ENCODE measurements at regions not wholly inside any gene's neighbourhood (a gene's known extent, or its start where the extent isn't known, plus 50 kb on each side); places are given as distances from the start of the nearest gene placed in this dataset.

DNA sequence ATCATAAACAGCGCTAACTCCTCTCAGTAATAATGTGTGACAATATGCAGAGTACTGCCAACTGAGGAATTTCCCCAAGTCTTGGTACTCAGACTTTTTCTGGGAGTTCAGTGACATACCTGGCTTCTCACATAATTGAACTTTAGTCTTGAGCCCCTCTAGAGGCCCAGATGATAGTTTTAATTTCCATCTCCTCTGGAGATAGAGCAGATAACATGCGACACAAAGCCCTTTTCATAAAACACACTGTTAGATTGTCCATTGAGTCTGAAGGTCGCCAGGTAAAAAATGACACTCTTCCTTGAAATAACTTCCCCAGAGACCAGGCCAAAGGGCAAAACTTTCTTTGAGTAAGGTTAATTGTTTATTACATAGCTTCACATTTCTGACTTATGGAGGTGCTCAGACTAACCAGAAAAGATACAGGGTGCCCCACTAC, 476.0 kb downstream of the RASEF start:
- intact Hi-C loops (cut with micrococcal nuclease; ENCODE audit: unreplicated experiment), result no loop called here
- BruUV-seq (replicated peaks), result no TSS peak
- no peaks in the 10 kb centered on the region for H3K4me1 ChIP-seq (ENCODE audit: insufficient read depth, low read length, poor library complexity, severe bottlenecking)
- no peak for DNase-seq (ENCODE audit: low spot score)
- H3K27me3 ChIP-seq (replicated peaks; ENCODE audit: insufficient read depth, low read depth, low read length, poor library complexity), result no peaks in the 10 kb centered on the region
- ChIA-PET POLR2A (ENCODE audit: low non-redundant PET) (no interaction called here), CTCF (no interaction called here)
- no peaks in the 10 kb centered on the region for H3K36me3 ChIP-seq (ENCODE audit: insufficient read depth, low read length, poor library complexity, severe bottlenecking)
- H3K4me3 ChIP-seq (ENCODE audit: low read depth, low read length, poor library complexity, severe bottlenecking), result no peak overlapping the region
- TF ChIP-seq, protein P1, sequence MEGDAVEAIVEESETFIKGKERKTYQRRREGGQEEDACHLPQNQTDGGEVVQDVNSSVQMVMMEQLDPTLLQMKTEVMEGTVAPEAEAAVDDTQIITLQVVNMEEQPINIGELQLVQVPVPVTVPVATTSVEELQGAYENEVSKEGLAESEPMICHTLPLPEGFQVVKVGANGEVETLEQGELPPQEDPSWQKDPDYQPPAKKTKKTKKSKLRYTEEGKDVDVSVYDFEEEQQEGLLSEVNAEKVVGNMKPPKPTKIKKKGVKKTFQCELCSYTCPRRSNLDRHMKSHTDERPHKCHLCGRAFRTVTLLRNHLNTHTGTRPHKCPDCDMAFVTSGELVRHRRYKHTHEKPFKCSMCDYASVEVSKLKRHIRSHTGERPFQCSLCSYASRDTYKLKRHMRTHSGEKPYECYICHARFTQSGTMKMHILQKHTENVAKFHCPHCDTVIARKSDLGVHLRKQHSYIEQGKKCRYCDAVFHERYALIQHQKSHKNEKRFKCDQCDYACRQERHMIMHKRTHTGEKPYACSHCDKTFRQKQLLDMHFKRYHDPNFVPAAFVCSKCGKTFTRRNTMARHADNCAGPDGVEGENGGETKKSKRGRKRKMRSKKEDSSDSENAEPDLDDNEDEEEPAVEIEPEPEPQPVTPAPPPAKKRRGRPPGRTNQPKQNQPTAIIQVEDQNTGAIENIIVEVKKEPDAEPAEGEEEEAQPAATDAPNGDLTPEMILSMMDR (conservative IDR thresholded peaks at IDR 0.05; ENCODE audit: low read depth, low read length), result no peak
- TF ChIP-seq EZH2 (IDR thresholded peaks at IDR 0.05; ENCODE audit: borderline replicate concordance, low read depth, low read length, poor library complexity, severe bottlenecking), result no peak
- no peak overlapping the region for H3K27ac ChIP-seq (ENCODE audit: low read depth, low read length, poor library complexity, severe bottlenecking)
- no peaks in the 10 kb centered on the region for H3K9me3 ChIP-seq (ENCODE audit: low read depth, low read length, poor library complexity, severe bottlenecking)

- H3K4me1 ChIP-seq (ENCODE audit: insufficient read depth, low read length, poor library complexity, severe bottlenecking), result no peaks in the 10 kb centered on the region
- TF ChIP-seq, protein P1 (conservative IDR thresholded peaks at IDR 0.05; ENCODE audit: low read depth, low read length), result no peak
- TF ChIP-seq EZH2 (IDR thresholded peaks at IDR 0.05; ENCODE audit: borderline replicate concordance, low read depth, low read length, poor library complexity, severe bottlenecking), result no peak
- CTCF ChIA-PET, result no interaction called here
- BruUV-seq (replicated peaks), result no TSS peak
- DNase-seq (ENCODE audit: low spot score), result no peak
- H3K9me3 ChIP-seq (ENCODE audit: low read depth, low read length, poor library complexity, severe bottlenecking), result no peaks in the 10 kb centered on the region
- POLR2A ChIA-PET (ENCODE audit: low non-redundant PET), result no interaction called here
- H3K27me3 ChIP-seq (replicated peaks; ENCODE audit: insufficient read depth, low read depth, low read length, poor library complexity), result no peaks in the 10 kb centered on the region
- no peak overlapping the region for H3K27ac ChIP-seq (ENCODE audit: low read depth, low read length, poor library complexity, severe bottlenecking)
- intact Hi-C loops (cut with micrococcal nuclease; ENCODE audit: unreplicated experiment), result no loop called here
- no peak overlapping the region for H3K4me3 ChIP-seq (ENCODE audit: low read depth, low read length, poor library complexity, severe bottlenecking)
- no peaks in the 10 kb centered on the region for H3K36me3 ChIP-seq (ENCODE audit: insufficient read depth, low read length, poor library complexity, severe bottlenecking)
Observed at GRCh38 chr9:82588301-82589180, 474.4 kb downstream of the RASEF start.

- DNase-seq (ENCODE audit: low spot score), result no peak
- no peaks in the 10 kb centered on the region for H3K27me3 ChIP-seq (replicated peaks; ENCODE audit: insufficient read depth, low read depth, low read length, poor library complexity)
- no peak overlapping the region for H3K27ac ChIP-seq (ENCODE audit: low read depth, low read length, poor library complexity, severe bottlenecking)
- POLR2A ChIA-PET (ENCODE audit: low non-redundant PET), result no interaction called here
- intact Hi-C loops (cut with micrococcal nuclease; ENCODE audit: unreplicated experiment), result no loop called here
- CTCF ChIA-PET, result no interaction called here
- no peaks in the 10 kb centered on the region for H3K36me3 ChIP-seq (ENCODE audit: insufficient read depth, low read length, poor library complexity, severe bottlenecking)
- no peak overlapping the region for H3K4me3 ChIP-seq (ENCODE audit: low read depth, low read length, poor library complexity, severe bottlenecking)
- H3K9me3 ChIP-seq (ENCODE audit: low read depth, low read length, poor library complexity, severe bottlenecking), result no peaks in the 10 kb centered on the region
- TF ChIP-seq EZH2 (IDR thresholded peaks at IDR 0.05; ENCODE audit: borderline replicate concordance, low read depth, low read length, poor library complexity, severe bottlenecking), result no peak
- TF ChIP-seq, protein P1 (conservative IDR thresholded peaks at IDR 0.05; ENCODE audit: low read depth, low read length), result no peak
- BruUV-seq (replicated peaks), result no TSS peak
- no peaks in the 10 kb centered on the region for H3K4me1 ChIP-seq (ENCODE audit: insufficient read depth, low read length, poor library complexity, severe bottlenecking)
Observed at GRCh38 chr9:82590845-82591244, 472.1 kb downstream of the RASEF start.

Measured in A673 (cell line).